MM.1S (cell line): ENCODE measurements at regions not wholly inside any gene's neighbourhood (a gene's known extent, or its start where the extent isn't known, plus 50 kb on each side); places are given as distances from the start of the nearest gene placed in this dataset.

Source experiments
- DNase-seq: peaks from one replicate; pipeline ENCODE4 v3.0.0-alpha.2; 2015
- H2AFZ ChIP-seq: fragments of 300-600 bp; sonication (generic); 2 replicates; pipeline ENCODE4 v1.6.0; 2016; ENCODE audit warnings: antibody characterized with exemption, low read length
- H3F3A ChIP-seq: fragments of 300-600 bp; sonication (generic); 2 replicates; pipeline ENCODE4 v1.6.1; 2016; ENCODE audit warnings: mild to moderate bottlenecking, antibody characterized with exemption, low read length, moderate library complexity, mixed read lengths; ENCODE audit not compliant: insufficient read depth
- H3K27ac ChIP-seq: fragments of 300-600 bp; sonication (generic); 2 replicates; pipeline ENCODE4 v1.5.1; 2016; ENCODE audit warnings: mild to moderate bottlenecking, low read length
- H3K27me3 ChIP-seq: fragments of 300-600 bp; sonication (generic); replicated peaks from 2 replicates; pipeline ENCODE4 v1.6.0; 2016; ENCODE audit warnings: low read length; ENCODE audit not compliant: insufficient read depth
- H3K36me3 ChIP-seq: fragments of 300-600 bp; sonication (generic); replicated peaks from 2 replicates; pipeline ENCODE4 v1.6.1; 2016; ENCODE audit warnings: mild to moderate bottlenecking, low read length, mixed read lengths; ENCODE audit not compliant: insufficient read depth
- H3K4me1 ChIP-seq: fragments of 300-600 bp; sonication (generic); 2 replicates; pipeline ENCODE4 v1.6.1; 2016; ENCODE audit warnings: low read length, mixed read lengths
- H3K4me2 ChIP-seq: fragments of 300-600 bp; sonication (generic); 2 replicates; pipeline ENCODE4 v1.6.0; 2016; ENCODE audit warnings: low read depth, low read length
- H3K4me3 ChIP-seq: fragments of 300-600 bp; sonication (generic); 2 replicates; pipeline ENCODE4 v1.5.1; 2016; ENCODE audit warnings: low read length, mixed read lengths
- H3K79me2 ChIP-seq: fragments of 300-600 bp; sonication (generic); 2 replicates; pipeline ENCODE4 v1.6.1; 2016; ENCODE audit warnings: mixed run types, low read length, mixed read lengths
- H3K9ac ChIP-seq: fragments of 300-600 bp; sonication (generic); 2 replicates; pipeline ENCODE4 v1.6.1; 2016; ENCODE audit warnings: low read length, mixed read lengths
- H3K9me2 ChIP-seq: fragments of 300-600 bp; sonication (generic); replicated peaks from 2 replicates; pipeline ENCODE4 v1.6.1; 2016; ENCODE audit warnings: mild to moderate bottlenecking, low read length, mixed read lengths; ENCODE audit not compliant: insufficient read depth
- H3K9me3 ChIP-seq: fragments of 300-600 bp; sonication (generic); replicated peaks from 2 replicates; pipeline ENCODE4 v1.6.1; 2016; ENCODE audit warnings: mild to moderate bottlenecking, low read length, mixed read lengths; ENCODE audit not compliant: insufficient read depth
- H4K20me1 ChIP-seq: fragments of 300-600 bp; sonication (generic); 2 replicates; pipeline ENCODE4 v1.6.1; 2016; ENCODE audit warnings: mild to moderate bottlenecking, low read length, moderate library complexity, mixed read lengths; ENCODE audit not compliant: insufficient read depth
- EZH2 ChIP-seq: fragments of 300-600 bp; sonication (generic); optimal IDR thresholded peaks from 2 replicates; pipeline ENCODE3; 2017; ENCODE audit warnings: low read depth, mild to moderate bottlenecking, antibody characterized with exemption, low read length, mixed read lengths
- EZH2phosphoT487 ChIP-seq: fragments of 300-600 bp; sonication (generic); IDR thresholded peaks from 2 replicates; pipeline ENCODE4 v1.6.1; 2018; ENCODE audit warnings: antibody characterized with exemption, low read length
- TF ChIP-seq, protein P1 (sequence below): fragments of 300-600 bp; sonication (generic); IDR thresholded peaks from 2 replicates; pipeline ENCODE4 v1.5.1; 2016; ENCODE audit warnings: antibody characterized with exemption, low read length, mixed read lengths

DNA sequence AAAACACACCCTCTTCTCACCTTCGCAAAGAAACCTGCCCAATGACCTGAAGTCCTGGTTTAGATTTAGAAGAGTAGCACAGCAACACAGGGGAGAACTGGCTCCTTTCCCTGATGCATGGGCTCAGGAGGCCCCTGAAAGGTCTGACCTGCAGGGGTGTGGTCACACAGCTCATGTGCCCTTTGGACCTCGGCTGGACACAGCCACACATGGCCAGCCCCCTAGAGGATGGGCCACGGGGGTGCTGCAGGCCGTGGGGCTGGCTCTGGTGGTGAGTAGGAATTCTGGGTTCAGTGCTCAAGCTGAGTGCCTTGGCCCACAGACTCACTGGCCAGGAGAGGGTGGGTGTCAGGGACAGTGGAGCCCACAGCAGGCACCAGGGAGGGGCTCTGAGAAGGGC, 118.5 kb upstream of the ADCY1 start:
- Histone ChIP-seq H3K4me3 (no peak overlapping the region), H2AFZ (no peak overlapping the region), H3K36me3 (no peaks in the 10 kb centered on the region), H3K27ac (no peak overlapping the region), H3K27me3 (no peaks in the 10 kb centered on the region), H3K4me1 (peaks cover 1% of the 10 kb centered on the region; the same call in 1 of the 2 replicates), H3K9ac (no peak overlapping the region), H3K4me2 (no peak overlapping the region), H3K9me3 (no peaks in the 10 kb centered on the region), H3F3A (no peaks in the 10 kb centered on the region), H3K79me2 (no peaks in the 10 kb centered on the region), H4K20me1 (no peaks in the 10 kb centered on the region), H3K9me2 (no peaks in the 10 kb centered on the region)
- TF ChIP-seq EZH2phosphoT487 (no peak), EZH2 (no peak)
- TF ChIP-seq, protein P1, sequence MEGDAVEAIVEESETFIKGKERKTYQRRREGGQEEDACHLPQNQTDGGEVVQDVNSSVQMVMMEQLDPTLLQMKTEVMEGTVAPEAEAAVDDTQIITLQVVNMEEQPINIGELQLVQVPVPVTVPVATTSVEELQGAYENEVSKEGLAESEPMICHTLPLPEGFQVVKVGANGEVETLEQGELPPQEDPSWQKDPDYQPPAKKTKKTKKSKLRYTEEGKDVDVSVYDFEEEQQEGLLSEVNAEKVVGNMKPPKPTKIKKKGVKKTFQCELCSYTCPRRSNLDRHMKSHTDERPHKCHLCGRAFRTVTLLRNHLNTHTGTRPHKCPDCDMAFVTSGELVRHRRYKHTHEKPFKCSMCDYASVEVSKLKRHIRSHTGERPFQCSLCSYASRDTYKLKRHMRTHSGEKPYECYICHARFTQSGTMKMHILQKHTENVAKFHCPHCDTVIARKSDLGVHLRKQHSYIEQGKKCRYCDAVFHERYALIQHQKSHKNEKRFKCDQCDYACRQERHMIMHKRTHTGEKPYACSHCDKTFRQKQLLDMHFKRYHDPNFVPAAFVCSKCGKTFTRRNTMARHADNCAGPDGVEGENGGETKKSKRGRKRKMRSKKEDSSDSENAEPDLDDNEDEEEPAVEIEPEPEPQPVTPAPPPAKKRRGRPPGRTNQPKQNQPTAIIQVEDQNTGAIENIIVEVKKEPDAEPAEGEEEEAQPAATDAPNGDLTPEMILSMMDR: no peak
- no peak for DNase-seq

DNA sequence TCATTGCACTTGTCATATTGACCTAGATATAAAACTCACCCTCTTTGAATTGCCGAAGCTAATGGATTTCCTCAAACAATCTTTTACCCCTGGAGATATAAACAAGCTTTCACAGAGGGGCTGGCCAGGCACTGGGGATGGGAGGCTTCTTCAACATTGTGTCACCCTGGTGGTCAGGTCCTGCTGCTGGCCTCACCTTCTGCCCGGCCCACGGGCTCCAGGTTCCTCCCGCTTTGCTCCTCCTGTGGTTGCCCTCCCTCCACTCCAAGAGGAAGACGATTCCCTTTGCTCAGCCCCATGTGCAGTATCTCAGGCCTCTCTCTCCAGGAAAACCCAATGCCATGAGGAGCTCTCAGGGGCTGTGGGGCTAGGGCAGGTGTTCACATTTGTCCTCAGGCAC, 118.1 kb upstream of the ADCY1 start:
- TF ChIP-seq EZH2 (no peak), EZH2phosphoT487 (no peak)
- TF ChIP-seq, protein P1: no peak
- Histone ChIP-seq H3K9me3 (no peaks in the 10 kb centered on the region), H3K27me3 (no peaks in the 10 kb centered on the region), H3K4me3 (no peak overlapping the region), H4K20me1 (no peaks in the 10 kb centered on the region), H3K36me3 (no peaks in the 10 kb centered on the region), H3K9me2 (no peaks in the 10 kb centered on the region), H3K9ac (no peak overlapping the region), H3K79me2 (no peaks in the 10 kb centered on the region), H3F3A (no peaks in the 10 kb centered on the region), H2AFZ (no peak overlapping the region), H3K4me2 (no peak overlapping the region), H3K27ac (no peak overlapping the region), H3K4me1 (no peaks in the 10 kb centered on the region; the same call in 1 of the 2 replicates)
- no peak for DNase-seq

DNA sequence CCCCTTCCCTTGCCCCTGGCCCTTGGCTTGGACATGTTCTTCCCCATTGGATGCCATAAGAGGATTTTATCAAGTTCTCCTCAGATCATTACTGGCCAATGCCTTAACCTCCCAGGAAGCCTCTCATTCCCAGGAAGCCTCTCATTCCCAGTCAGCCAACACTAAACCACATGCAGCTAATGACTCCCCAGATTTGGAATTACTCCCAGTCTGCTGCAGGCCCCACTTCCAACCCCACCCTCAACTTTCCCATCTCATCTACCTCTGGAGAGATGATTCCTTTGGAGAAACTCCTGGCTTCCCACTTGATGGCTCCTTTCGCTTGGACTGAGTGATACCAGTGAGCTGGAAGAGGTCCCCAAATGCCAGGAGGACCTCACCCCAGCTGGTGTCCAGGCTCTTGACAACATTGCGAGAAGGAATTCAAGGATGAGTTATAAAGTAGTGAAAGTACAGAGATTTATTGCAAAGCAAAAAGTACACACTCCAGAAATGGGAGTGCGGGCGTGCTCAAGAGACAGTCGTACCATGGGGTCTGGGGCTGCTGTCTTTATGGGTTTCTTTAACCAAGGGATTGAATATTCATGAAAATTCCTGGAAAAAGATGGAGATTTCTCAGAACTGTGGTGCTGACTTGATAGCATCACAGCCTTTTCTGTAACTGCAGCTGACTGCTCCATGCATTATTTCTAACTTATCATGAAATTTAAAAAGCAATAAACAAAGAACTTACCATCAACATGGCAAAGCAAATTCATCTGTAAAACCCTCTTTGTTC, 117.2 kb upstream of the ADCY1 start:
- no peaks in the 10 kb centered on the region for H3F3A ChIP-seq
- TF ChIP-seq EZH2phosphoT487 (no peak), EZH2 (no peak)
- TF ChIP-seq, protein P1: no peak
- no peak overlapping the region for H3K9ac ChIP-seq
- H4K20me1 ChIP-seq: no peaks in the 10 kb centered on the region
- DNase-seq: no peak
- no peak overlapping the region for H3K27ac ChIP-seq
- no peak overlapping the region for H2AFZ ChIP-seq
- no peaks in the 10 kb centered on the region for H3K9me2 ChIP-seq
- no peaks in the 10 kb centered on the region for H3K36me3 ChIP-seq
- no peaks in the 10 kb centered on the region for H3K79me2 ChIP-seq
- H3K27me3 ChIP-seq: no peaks in the 10 kb centered on the region
- no peak overlapping the region for H3K4me3 ChIP-seq
- no peaks in the 10 kb centered on the region for H3K9me3 ChIP-seq
- H3K4me2 ChIP-seq: no peak overlapping the region
- H3K4me1 ChIP-seq: no peaks in the 10 kb centered on the region; the same call in 1 of the 2 replicates
